Effector CD4-positive, alpha-beta T cell (primary cell): ENCODE measurements at regions not wholly inside any gene's neighbourhood (a gene's known extent, or its start where the extent isn't known, plus 50 kb on each side); places are given as distances from the start of the nearest gene placed in this dataset.
"Not testable (repeated sequence)": the region's sequence is repeated elsewhere in the genome, so short reads cannot be mapped to it uniquely, and the experiment has no call there.

Experiments used
- DNase-seq: peaks from one replicate; pipeline ENCODE4 v3.0.0-alpha.2; 2020

GRCh38 chr18:73671480-73671879 lies 476.2 kb downstream of the FBXO15 start:
- DNase-seq = not testable (repeated sequence)

- no peak for DNase-seq
Observed at GRCh38 chr18:73670524-73670923, 477.1 kb downstream of the FBXO15 start.

- DNase-seq = no peak
Observed at GRCh38 chr18:73670039-73670438, 477.6 kb downstream of the FBXO15 start.

GRCh38 chr18:73669297-73669696 lies 478.3 kb downstream of the FBXO15 start:
- no peak for DNase-seq

GRCh38 chr18:73668051-73668450 lies 479.6 kb downstream of the FBXO15 start:
- DNase-seq = no peak

- DNase-seq = no peak
Observed at GRCh38 chr18:73666772-73667171, 480.9 kb downstream of the FBXO15 start.

- no peak for DNase-seq
Observed at GRCh38 chr18:73664896-73665295, 482.7 kb downstream of the FBXO15 start.

- no peak for DNase-seq
Observed at GRCh38 chr18:73663581-73663980, 484.1 kb downstream of the FBXO15 start.

- no peak for DNase-seq
Observed at GRCh38 chr18:73662421-73662820, 485.2 kb downstream of the FBXO15 start.

- DNase-seq = no peak
Observed at GRCh38 chr18:73660931-73661856, 486.4 kb downstream of the FBXO15 start.

- DNase-seq = no peak
Observed at GRCh38 chr18:73656691-73657090, 490.9 kb downstream of the FBXO15 start.

- no peak for DNase-seq
Observed at GRCh38 chr18:73653827-73654226, 493.8 kb downstream of the FBXO15 start.

- no peak for DNase-seq
Observed at GRCh38 chr18:73653251-73653650, 494.4 kb downstream of the FBXO15 start.

GRCh38 chr18:73647391-73647790 lies 500.2 kb downstream of the FBXO15 start:
- DNase-seq = no peak

- DNase-seq = no peak
Observed at GRCh38 chr18:73646772-73647171, 500.9 kb downstream of the FBXO15 start.

GRCh38 chr18:73646196-73646595 lies 501.4 kb downstream of the FBXO15 start:
- no peak for DNase-seq

GRCh38 chr18:73645160-73645715 lies 502.4 kb downstream of the FBXO15 start:
- DNase-seq = no peak

- DNase-seq = no peak
Observed at GRCh38 chr18:73639788-73640187, 507.8 kb downstream of the FBXO15 start.

- DNase-seq = no peak
Observed at GRCh38 chr18:73638709-73639108, 508.9 kb downstream of the FBXO15 start.

- no peak for DNase-seq
Observed at GRCh38 chr18:73636355-73636754, 511.3 kb downstream of the FBXO15 start.

GRCh38 chr18:73626859-73627258 lies 520.8 kb downstream of the FBXO15 start:
- DNase-seq = no peak

GRCh38 chr18:73626221-73626620 lies 521.4 kb downstream of the FBXO15 start:
- DNase-seq = no peak

GRCh38 chr18:73621091-73621490 lies 526.5 kb downstream of the FBXO15 start:
- no peak for DNase-seq

- no peak for DNase-seq
Observed at GRCh38 chr18:73617981-73618380, 529.7 kb downstream of the FBXO15 start.
